GF-D8 (cell line): ENCODE measurements at regions not wholly inside any gene's neighbourhood (a gene's known extent, or its start where the extent isn't known, plus 50 kb on each side); places are given as distances from the start of the nearest gene placed in this dataset.

ENCODE experiments used
- DNase-seq: peaks from one replicate; lab custom pipeline; 2025; lab: John Stamatoyannopoulos, UW

DNA sequence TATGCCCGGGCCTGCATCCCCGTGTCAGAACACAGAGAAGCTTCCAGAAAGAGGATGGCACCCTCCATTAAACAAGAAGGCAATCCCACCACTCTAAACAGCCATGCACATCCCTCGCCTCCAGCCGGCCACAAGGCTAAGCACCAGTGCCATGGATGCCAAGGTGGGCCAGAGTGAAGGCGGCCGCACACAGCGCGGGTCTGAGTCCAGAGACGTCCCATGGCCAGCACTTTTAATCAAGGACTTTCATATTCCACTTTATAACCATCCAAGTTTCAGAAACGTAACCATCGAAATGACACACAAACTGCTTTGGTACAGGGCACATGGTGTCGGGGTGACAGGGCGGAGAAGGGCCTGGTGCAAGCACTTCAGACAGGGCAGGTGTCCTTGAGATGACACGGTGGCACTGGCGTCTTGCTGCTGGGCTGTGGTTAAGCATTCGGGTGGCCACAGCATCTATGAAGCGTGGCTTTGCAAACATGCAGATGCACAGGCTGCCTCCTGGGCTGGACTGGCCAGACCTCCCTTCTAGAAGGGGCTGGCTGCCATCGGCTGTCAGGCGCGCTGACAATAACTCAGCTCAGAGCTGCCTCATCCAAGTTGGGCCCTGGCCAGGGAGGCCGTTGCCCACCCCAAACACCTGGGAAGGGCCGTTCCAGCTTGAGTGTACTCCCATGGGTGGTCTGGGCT, 117.2 kb downstream of the RFLNA start:
- DNase-seq = no peak

DNA sequence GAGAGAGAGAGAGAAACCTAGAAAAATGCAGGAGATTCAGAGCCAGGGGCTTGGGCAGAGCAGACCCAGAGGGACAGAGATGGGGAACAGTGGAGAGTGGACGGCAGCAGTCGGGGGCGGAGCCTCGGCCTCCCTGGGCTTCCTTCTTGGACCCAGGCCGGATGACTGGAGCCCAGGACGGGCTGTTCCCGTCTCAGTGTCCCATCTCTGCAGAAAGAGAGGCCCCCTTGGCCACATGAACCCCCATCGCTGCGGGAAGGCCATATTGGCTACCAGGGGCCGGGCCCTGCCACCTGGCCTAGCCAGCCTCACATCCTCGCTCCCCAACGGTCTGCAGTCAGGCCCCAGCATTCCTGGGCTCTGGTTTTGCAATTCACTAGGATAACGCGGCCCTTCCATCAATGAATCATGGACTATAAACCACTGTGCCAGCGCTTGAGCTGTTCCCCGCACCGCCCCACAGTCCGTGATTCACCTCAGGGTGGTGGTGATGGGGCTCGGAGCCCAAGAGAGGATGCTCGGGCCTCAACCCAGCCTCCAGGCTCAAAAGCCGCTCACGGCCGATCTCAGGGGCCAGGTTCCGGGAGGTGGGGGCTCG, 116.5 kb downstream of the RFLNA start:
- DNase-seq = no peak

DNA sequence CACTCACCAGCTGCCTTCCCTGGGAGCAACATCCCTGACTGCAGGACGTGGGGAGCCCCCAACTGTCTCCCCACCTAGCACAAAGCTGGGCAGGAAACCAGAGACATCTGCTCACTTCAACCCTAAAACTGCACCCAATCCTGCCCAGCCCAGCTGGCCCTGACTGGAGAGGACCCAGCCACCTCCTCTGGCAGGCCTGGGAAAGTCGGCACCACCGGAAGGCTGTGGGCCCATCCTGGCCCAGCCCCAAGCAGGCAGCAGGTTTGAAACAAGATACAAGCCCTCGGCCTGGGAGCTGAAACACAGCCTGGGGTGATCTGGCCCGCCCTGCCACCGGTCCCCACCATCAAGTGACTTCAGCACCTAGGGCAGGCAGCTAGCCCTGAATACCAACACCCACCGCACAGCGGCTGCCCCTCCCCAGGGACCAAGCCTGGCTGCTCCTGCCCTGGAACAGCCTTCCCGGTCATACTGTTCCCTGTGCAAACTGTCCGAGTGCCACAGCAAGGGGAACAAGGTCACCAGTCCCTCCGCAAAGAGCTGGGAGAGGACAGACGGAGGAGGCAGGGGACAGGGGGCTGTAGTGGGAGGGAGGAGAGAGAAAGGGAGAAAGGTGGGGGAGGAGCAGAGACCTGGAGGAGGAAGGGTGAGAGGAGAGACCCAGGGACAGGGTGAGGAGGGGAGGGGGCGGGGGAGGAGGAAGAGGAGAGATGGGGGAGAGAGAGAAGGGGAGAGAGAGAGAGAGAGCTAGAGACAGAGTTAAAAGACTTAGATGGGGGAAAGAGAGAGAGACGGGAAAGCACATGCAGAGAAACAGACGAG, 115.7 kb downstream of the RFLNA start:
- DNase-seq = no peak

DNA sequence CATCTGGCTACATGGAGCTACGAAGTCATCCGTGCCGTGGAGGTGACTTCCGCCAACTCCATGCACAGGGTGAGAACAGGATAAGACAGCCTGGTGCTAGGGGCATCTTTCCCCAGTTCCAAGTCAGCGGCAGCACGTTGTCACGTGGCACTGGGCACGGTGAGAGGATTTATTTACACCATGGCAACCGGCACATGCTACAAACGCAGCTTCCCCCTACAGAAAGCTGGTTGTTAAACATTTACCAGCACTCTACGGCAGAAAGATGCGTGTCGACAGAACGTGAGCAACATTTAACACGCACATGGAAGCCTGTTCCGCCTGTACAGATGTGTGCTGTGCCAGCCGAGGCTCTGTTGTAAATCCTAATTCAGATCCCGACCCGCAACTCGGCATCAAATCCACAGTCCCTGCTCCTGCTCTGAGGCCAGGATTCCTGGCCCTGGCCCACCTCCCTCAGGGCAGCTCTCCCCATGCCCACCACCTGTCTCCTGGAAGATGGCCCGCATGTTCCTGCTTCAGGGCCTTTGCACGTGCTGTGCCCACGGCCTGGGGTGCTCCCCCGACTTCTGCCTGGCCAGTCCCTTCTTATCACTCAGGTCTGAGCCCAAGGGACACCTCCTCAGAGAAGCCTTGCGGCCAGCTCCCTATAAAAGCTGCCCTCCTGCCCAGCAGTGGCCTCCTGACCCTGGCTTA, 114.1 kb downstream of the RFLNA start:
- DNase-seq = no peak

DNA sequence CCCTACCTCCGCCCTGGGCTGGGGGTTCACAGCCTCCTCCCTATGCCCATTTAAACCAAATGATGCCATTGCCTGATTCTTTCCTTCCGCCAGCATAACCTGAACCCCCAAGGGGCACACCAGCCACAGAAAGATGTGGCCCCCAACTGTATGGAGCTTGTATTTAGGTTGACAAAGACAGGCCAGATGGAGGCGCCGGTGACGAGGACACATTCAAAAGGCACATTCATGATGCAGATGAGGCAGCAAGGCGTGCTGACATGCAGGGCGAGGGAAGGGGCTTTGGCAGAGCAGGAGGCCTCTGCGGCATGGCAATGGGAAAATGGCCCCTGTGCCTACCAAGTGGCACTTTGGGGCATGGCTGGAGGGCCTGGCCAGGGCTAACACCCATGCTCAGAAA, 112.2 kb downstream of the RFLNA start:
- DNase-seq = no peak

DNA sequence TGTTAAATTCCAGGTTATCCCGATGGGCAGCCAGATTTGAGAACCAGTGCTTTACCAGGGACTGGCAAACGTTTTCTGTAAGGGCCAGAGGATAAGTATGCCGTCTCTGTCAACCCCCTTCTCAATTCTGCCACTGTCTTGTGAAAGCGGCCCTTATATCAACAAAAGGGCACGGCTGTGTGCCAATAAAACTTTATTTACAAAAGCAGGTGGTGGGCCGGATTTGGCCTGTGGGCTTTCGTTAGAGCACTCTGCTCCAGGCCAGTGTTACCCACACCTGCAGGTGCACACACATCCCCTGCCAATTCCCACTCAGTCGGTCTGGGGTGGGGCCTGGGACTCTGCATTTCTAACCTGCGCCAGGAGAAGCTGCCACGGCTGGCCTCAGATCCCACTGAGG, 111.2 kb downstream of the RFLNA start:
- no peak for DNase-seq

DNA sequence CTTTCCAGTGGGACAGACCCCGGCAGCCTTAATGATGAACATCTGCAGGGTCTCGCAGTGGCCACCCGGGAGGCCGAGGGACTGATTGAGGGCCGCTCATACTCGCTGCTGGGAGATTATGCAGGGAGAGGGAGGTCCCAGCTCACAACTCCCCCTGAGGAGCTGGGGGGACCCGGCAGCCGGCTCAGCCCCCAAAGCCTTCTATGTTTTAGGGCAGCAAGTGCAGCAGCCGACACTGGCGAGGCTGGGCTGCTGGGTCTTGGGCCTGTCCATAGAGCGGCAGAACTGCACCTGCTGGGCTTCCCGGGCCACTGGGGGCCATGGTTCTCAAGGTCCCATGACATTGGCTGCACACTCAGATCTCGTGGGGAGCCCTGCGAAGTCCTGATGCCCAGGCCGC, 110.7 kb downstream of the RFLNA start:
- DNase-seq = no peak

DNA sequence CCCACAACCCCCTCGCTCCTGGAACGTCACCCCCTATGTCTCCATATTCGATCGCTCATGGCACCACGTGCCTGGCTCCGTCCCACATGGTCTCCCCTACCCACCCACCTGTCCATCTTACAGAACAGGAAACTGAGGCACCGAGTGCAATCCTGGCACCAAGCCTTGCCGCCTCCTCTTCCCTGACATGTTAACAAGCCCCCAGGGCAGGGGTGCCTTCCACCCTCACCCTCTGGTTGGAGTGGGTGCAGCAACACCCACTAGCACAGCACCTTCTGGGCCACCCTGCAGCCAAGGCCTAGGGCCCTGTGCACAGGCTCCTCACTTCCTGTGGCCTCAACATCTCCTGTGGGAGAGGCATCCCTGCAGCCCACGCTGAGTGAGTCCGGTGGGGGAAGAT, 110.3 kb downstream of the RFLNA start:
- DNase-seq = no peak

DNA sequence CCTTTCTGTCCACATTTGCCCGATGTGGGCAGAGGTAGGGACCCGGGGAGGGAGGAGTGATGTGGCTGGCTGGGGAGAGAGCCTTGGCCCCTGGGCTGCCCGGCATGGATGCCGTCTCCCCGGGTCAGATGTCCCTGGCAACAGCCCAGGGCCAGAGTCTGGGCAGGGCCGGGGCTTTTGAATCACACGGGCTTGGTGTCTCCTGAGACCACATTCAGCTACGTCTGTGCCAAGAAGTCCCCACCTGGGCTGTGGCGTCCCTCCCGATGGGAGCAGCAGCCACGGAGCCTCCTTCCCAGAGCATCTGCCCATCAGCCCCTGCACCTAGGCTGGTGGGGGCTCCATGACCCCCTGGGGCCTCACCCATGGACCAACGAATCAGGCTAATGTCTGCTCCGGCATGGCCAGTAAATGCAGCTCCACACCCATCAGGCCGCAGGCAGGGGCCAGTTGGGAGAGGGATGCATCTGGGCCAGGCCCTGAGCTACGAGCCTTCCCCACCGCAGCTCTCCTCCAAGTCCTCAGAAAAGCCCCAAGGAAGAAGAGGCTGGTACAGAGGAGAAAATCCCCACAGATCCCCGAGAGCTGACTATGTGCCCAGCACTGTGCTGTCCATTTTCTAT, 109.4 kb downstream of the RFLNA start:
- DNase-seq = no peak

DNA sequence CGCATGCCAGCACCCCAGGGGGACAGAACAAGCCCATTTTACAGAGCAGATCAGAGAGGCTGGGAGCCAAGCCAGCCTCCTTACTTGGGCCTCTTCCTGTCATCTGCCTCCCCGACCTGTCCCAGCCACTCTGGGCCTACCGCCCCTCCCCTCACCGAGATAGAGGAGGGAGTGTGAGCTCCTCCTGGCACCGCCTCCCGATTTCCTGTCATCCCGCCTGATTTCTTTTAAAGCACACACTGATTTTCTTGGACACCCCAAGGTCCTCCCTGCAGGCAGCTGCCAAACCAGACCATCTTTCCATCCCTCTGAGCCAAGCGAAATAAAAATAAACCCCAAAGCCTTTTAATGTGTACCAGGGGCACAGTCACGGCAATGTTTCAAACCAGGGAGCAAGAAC, 108.4 kb downstream of the RFLNA start:
- no peak for DNase-seq

DNA sequence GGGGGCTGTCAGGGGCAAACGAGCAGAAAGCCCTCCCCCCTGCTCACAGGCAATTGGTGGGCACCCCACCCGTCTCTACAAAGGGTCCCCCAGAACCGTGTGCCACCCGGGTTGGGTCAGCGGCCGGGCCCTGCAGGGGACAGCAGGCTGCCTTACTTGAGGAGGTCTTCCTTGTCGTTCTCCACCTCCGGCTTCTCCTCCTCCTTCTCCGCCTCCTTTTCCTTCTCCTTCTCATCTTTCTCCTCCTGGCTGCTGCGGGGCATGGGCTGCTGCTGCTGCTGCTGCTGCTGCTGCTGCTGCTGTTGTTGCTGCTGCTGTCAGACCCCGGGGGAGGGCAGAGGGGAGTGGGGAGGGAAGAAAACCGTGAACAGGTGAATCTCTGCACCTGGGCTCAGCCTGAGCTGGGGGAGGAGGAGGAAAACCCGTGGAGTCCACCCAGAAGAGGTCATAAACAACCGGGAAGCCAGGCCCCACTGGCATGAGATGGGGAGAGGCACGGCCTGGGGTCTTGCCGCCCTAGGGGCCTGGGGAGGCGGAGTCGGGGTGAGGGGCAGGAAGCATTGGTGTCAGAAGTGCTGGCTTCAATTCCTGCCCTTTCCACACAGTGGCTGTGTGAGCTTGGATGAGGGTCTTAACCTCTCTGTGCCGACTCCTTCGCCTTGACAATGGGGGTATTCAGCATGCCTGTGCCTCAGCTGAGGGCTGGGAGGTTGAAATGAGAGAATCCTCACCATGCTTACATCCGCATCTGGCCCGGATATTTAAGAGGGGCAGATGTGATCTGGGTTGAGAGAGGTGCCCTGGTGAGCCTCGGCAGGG, 107.6 kb downstream of the RFLNA start:
- no peak for DNase-seq

DNA sequence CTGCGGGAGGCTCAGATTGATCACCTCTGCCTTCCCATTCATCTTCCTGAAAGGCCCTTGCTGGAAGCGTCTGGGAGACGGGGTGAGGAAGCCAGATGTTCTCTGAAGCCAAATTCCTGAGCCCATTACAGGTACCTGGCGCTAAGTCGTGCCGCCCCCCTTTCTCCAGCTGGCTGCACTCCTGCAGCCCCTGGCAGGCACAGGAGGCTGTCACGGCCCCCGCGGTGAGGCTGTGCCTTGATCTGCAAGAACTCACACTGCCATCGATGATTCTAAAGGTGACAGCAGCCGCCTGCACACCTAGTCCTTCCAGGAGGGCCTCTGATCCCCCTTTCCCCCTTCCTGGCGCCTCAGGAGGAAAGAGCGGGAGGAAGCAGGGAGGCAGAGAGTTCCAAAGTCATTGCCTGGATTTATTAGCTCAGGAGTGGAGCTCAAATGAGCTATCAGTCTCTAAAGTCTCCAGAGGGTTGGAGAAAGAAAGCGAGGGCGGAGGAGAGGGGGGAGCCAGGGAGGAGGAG, 106.9 kb downstream of the RFLNA start:
- no peak for DNase-seq

DNA sequence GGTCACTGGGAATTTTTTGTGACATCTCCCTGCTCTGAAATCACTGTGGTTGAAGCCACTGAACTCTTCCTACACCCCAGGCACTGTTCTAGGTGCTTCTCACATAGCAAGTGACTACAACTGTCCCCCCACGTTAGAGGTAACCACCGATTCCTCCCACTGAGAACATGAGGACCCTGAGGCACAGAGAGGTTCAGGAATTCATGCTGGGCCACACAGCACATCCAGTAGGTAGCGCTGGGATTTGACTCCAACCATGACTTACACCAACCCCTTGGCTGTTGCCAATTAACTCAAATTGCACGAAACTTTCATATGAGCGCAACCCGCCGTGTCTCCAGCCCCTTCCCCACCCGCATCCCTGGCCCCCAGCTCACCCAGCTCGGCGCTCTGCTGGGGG, 105.2 kb downstream of the RFLNA start:
- no peak for DNase-seq

DNA sequence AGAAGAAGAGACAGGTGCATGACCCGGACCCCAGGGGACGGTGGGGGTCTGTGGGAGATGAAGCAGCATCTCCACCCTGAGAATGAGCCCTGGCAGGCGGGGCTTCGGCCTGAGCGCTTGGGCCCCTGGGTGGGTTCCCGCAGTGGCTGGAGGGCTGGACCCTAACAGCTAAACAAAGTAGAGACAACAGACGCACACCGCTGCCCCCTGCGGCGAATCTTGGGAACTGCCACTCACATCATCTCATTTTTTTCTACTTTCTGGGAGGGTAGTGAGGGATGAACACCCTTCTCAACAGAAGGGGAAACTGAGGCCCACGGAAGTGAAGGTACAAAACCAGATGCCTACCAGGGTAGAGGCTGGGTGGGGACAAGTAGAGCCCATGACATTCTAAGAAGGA, 104.7 kb downstream of the RFLNA start:
- DNase-seq = no peak

DNA sequence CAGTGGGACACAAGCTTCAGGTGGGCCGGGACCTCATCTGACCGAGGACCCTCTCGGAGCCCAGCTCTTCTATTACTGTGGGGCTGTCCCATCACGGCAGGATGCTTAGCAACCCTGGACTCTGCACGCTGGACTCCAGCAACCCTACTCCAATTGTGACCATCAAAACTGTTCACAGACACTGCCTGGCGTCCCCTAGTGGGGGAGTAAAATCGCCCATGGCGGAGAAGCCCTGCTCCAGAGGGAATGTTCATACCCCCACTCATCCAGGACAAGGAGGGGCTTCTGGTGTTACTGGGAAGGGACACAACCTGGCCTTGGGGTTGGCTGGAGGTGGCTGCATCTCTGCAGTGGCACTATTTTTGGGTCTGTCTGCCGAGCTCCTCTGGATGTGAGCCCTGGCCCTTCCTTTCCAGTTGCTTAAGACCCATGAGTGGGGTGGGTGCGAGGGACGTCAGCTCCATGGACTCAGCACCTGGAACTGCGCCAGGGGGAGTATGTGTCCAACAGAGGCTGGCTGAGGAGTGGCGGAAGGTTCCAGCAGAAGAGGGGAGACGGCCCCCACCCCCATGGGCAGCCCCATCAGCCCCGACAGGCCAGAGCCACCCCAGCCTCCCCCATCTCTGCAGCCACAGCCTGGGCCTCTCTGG, 103.8 kb downstream of the RFLNA start:
- no peak for DNase-seq

DNA sequence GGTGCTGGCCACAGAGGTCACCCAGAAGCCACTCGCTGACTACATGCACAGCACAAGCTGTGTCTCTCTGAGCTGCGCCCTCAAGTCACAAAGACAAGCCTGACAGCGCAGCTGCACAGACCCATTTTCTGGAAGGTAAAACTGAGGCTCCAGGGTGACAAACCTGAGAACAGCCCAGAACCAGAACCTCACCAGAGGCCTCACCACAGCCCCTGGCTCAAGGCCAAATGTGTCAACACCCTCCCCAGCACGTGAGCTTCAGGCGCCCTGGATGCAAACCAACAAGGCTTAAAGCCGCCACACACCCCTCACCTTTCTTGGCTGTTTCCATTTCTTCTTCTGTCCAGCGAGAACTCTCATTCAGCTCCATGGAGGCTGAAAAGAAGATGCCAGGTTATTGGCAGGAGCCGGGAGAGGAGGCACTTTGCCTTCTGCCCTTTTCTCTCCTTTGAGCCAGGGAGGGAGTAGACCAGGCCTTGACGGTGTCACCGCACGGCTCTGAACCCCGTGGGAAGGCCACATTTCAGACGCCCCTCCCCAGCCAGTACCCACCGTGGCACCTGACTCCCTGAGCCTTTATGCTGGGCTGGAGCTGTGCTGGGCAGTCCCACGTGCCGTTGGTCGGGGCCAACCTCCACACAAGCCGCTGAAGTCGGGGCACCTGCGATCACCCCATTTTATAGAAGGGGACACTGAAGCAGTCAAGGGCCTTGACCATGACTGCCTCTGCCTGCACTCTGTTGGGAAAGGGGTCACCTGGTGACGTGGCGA, 103.1 kb downstream of the RFLNA start:
- DNase-seq = no peak

DNA sequence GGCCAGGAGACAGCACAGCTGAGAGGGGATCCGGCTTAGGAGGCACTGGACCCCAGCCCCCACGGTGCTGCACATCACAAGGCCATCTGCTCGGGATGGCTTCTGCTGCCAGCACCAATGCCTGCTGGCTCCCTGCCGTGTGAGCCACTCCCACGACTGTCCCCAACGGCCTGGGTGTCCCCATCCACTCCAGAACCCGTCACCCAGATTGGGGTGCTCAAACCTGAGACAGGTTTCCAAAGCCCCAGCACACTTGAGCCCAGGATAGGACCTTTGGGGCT, 102.4 kb downstream of the RFLNA start:
- no peak for DNase-seq

DNA sequence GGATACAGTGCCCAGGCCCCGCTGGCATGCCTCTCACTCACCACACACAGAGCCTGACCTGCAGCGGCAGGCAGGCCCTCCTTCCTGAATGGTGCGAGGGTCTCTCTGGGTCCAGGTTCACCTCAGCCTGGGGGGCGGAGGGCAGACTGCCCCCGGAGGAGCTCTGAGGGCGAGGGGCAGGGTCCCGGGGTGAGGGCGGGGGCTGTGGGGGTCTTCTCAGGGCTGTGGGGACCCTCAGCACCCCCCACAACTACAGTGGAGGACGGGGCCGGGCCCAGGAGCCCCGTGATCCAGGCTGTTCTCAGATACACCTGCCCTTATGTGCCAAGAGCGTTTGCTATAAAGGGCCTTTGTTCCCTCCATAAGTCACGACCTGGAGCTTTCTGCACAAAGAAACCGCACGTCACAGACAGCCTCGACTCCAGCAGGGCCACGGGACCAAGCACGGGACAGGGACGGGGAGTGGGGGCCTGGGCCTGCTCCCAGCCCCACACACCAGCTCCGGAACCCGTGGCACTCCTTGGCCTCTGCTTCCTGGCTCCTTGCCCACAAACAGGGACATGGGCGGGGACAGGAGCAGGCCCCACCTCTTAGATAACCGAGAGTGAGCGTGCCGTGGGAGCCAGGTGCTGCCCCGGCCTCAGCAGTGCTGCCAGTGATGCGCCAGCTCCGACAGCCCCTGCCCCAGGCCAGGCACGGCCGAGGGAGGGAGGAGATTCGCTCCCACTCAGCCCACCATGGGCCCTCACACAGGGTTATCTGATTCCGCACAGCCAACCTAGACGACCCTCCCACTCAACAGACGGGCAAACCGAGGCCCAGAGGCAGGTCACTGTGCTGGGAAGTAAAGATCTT, 101.9 kb downstream of the RFLNA start:
- no peak for DNase-seq

DNA sequence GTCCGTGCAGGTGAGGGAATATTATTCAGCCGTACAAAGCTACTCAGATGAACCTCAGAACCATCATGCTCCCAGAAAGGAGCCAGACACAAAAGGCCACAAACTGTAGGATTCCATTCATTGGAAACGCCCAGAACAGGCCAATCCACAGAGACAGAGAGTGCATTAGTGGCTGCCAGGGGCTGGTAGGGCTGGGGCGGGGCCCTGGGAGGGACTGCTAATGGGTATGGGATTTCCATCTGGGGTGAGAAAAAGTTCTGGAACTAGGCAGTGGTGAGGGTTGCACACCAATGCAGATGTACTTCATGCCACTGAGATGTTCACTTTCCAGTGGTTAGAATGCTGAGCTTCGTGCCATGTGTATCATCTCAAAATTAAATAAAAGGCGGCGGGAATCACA, 101.1 kb downstream of the RFLNA start:
- DNase-seq = no peak
